ENCODE measurements at regions not wholly inside any gene's neighbourhood (a gene's known extent, or its start where the extent isn't known, plus 50 kb on each side); places are given as distances from the start of the nearest gene placed in this dataset.

- no peak for TF ChIP-seq CTCF (conservative IDR thresholded peaks at IDR 0.05; ENCODE audit: control insufficient read depth, insufficient read depth, low read depth, low read length)
- DNase-seq (ENCODE audit: low read depth) = no peak
These were observed 272.6 kb upstream of the NPSR1 start for GRCh38 chr7:34385384-34385783.

DNA sequence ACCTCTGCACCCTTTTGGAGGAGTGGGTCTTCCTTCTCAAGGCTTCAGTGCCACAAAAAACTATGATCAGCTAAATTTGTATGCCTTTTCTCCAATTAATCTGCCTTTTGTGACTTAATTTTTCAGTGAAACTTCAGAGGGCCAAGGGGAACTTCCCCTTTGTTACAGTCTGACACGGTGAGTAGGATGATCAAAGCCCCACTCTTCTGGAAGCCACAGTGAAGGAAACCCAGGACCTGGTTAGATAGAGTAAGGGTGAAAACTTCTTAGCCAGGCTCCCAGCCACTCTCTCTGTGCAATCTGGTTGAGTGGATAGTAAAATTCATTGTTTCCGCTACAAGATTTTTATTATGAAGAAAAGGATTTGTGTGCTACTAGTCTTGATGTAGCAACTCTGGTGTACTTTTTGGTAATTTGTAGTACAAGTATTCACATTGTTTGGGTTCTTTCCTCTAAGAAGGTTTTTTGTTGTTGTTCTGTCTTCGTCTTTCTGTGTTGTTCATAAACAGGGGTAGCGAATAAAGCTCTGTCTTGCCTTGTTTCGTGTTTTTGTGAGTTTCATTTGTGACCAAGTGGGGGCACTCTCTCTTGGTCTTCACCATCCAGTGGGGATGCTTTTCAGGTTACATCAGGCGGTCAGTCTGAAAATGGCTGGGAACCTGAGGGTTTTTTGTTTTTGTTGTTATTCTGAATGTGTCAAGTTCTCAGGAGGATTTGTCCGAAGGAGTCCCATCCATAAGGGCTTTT, 268.5 kb upstream of the NPSR1 start:
- H3K4me3 ChIP-seq (ENCODE audit: control insufficient read depth, low read depth, low read length) = no peak overlapping the region
- no peak for DNase-seq (ENCODE audit: low read depth)
- TF ChIP-seq CTCF (conservative IDR thresholded peaks at IDR 0.05; ENCODE audit: control insufficient read depth, insufficient read depth, low read depth, low read length) = no peak

More at GRCh38 chr7:34385384-34385783, 272.6 kb upstream of the NPSR1 start:
- no peak overlapping the region for H3K4me3 ChIP-seq (ENCODE audit: control insufficient read depth, low read depth, low read length)

DNA sequence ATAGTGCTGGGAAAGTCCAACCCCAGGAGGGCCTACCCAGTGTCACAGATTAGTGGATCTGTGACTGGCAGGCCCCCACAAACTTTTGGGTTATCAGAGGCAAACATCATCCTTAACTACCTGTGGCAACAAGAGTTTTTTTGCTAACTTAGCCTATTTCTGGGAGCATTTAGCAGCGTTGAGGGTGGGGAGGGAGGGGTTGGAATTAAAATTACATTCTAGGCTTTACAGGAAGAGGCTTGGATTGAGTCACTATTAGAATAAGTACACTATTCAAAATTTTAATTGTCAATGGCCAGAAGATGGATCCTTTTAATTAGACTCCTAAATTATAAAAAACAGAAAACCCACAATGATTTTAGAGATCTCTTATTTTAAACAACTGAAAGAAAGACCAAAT, 267.9 kb upstream of the NPSR1 start:
- no peak for TF ChIP-seq CTCF (conservative IDR thresholded peaks at IDR 0.05; ENCODE audit: control insufficient read depth, insufficient read depth, low read depth, low read length)
- no peak for DNase-seq (ENCODE audit: low read depth)
- H3K4me3 ChIP-seq (ENCODE audit: control insufficient read depth, low read depth, low read length) = no peak overlapping the region

DNA sequence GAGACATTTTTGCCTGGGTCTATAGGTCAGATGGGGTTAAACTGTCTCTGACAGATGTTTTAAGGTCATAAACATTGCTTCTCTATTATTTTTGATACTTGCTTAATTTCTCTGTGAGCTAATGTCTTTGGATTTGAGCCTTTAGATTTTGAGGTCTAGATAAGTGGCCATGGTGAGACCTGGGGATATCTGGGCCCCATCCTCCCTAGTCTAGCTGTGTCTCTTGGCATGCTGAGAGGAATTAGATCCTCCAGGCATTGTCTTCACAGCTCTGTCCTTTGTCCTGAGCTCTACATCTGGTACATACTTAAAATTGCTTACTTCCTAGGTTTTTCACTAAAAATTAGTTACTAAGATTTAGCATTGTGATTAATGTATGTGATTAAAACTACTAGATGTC, 265.0 kb upstream of the NPSR1 start:
- no peak for TF ChIP-seq CTCF (conservative IDR thresholded peaks at IDR 0.05; ENCODE audit: control insufficient read depth, insufficient read depth, low read depth, low read length)
- H3K4me3 ChIP-seq (ENCODE audit: control insufficient read depth, low read depth, low read length) = no peak overlapping the region
- no peak for DNase-seq (ENCODE audit: low read depth)

DNA sequence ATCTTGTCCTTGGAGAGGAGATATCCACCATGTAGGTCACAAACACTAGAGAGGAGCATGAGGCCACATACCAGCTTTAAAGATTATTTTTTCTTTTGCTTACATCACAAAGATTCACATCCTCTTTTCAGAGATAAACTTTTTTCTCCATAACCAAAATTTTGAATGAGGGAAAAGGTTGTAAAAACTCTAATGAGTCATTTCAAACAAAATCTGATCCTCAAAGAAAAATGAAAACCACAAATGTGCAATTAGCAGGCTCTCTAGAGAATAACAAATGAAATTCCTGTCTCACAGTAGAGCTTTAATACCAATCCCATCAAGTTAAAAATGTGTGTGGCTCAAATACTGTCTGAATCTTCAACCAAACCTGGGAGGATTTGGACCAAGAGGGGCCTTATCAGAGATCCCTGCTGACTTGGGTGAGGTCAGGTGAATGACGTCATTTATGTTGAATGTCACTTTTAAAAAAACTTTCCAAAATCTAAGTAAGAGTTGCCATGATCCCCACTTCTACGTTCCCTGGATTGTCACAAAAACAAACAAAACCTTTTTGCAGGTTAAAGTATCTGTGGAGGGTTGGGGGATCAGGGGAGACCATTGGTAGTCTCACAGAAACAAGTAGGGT, 261.5 kb upstream of the NPSR1 start:
- TF ChIP-seq CTCF (conservative IDR thresholded peaks at IDR 0.05; ENCODE audit: control insufficient read depth, insufficient read depth, low read depth, low read length) = no peak
- H3K4me3 ChIP-seq (ENCODE audit: control insufficient read depth, low read depth, low read length) = no peak overlapping the region
- DNase-seq (ENCODE audit: low read depth) = no peak

DNA sequence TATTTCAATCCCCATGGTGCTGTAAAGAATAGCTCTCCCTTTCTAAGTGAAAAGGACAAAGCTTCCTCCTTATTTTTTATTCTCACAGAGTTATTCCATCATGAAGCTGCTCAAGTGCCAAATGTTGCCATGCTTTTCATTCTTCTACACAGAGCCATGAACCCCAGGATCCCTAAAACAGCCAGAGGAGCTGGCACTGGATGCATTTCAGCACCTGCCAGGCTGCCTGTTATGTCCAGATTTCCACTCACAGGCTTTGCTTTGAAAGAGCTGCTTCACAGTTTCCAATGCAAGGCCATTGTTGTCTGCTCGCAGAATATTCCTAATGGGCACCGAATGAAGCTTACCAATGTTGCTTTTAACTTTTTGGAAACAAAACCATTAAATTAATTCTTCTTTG, 256.2 kb upstream of the NPSR1 start:
- no peak for TF ChIP-seq CTCF (conservative IDR thresholded peaks at IDR 0.05; ENCODE audit: control insufficient read depth, insufficient read depth, low read depth, low read length)
- DNase-seq (ENCODE audit: low read depth) = no peak

More for the DNA sequence above, 256.2 kb upstream of the NPSR1 start:
- H3K4me3 ChIP-seq (ENCODE audit: control insufficient read depth, low read depth, low read length) = no peak overlapping the region

Data from fibroblast of mammary gland (primary cell).